H1 (cell line): ENCODE measurements at regions not wholly inside any gene's neighbourhood (a gene's known extent, or its start where the extent isn't known, plus 50 kb on each side); places are given as distances from the start of the nearest gene placed in this dataset.

Experiments
- CEBPB ChIP-seq: IDR thresholded peaks from 2 replicates; pipeline ENCODE4 v1.6.1; 2012; ENCODE audit warnings: low read depth, low read length
- CREB1 ChIP-seq: IDR thresholded peaks from 2 replicates; pipeline ENCODE4 v1.6.1; 2012; ENCODE audit warnings: inconsistent platforms
- E2F6 ChIP-seq: IDR thresholded peaks from 2 replicates; pipeline ENCODE4 v1.6.1; 2012; ENCODE audit warnings: inconsistent platforms
- EZH2 ChIP-seq: fragments of 200-600 bp; sonication (generic); IDR thresholded peaks from 2 replicates; pipeline ENCODE4 v1.7.1; 2012; ENCODE audit warnings: low read depth, mild to moderate bottlenecking, moderate library complexity, low read length, inconsistent platforms; ENCODE audit not compliant: severe bottlenecking
- GABPA ChIP-seq: IDR thresholded peaks from 2 replicates; pipeline ENCODE4 v1.6.1; 2011; ENCODE audit warnings: mild to moderate bottlenecking, low read length, moderate library complexity, borderline replicate concordance; ENCODE audit not compliant: insufficient read depth
- POLR2A ChIP-seq, 2 experiments: IDR thresholded peaks; 1 replicate in 1 of 2; 2 replicates in 1 of 2; pipeline ENCODE4 v1.6.1; 2011; ENCODE audit warnings: low read depth in 2 of 2, low read length in 2 of 2, mild to moderate bottlenecking in 2 of 2; ENCODE audit errors: control extremely low read depth in 1 of 2
- POLR2AphosphoS5 ChIP-seq: IDR thresholded peaks from 2 replicates; pipeline ENCODE4 v1.6.1; 2011; ENCODE audit warnings: low read depth, low read length
- RAD21 ChIP-seq, 2 experiments: IDR thresholded peaks in 1 of 2; conservative IDR thresholded peaks in 1 of 2; 2 replicates each; pipeline ENCODE4 v1.6.1; 2011; ENCODE audit warnings: low read depth in 2 of 2, low read length in 2 of 2, improper control_type of control experiment in 1 of 2, inconsistent platforms in 1 of 2, mild to moderate bottlenecking in 1 of 2, moderate library complexity in 1 of 2
- RXRA ChIP-seq: IDR thresholded peaks from 2 replicates; pipeline ENCODE4 v1.6.1; 2011; ENCODE audit warnings: low read depth, mild to moderate bottlenecking, low read length, moderate library complexity; ENCODE audit not compliant: insufficient read depth
- YY1 ChIP-seq: IDR thresholded peaks from 2 replicates; pipeline ENCODE4 v1.6.1; 2011; ENCODE audit warnings: low read depth, mild to moderate bottlenecking, low read length
- TF ChIP-seq, protein P1 (sequence below), 3 experiments: IDR thresholded peaks; 1 replicate in 2 of 3; 2 replicates in 1 of 3; pipeline versions ENCODE4 v1.5.1 to v1.6.1; 2011; ENCODE audit warnings: low read length in 3 of 3, mild to moderate bottlenecking in 3 of 3, inconsistent platforms in 2 of 3, low read depth in 1 of 3, moderate library complexity in 1 of 3; ENCODE audit not compliant: insufficient read depth in 1 of 3; ENCODE audit errors: control extremely low read depth in 1 of 3

GRCh38 chr12:97050509-97050908, 143.5 kb downstream of the NEDD1 start:
- TF ChIP-seq CREB1: no peak
- TF ChIP-seq, protein P1, sequence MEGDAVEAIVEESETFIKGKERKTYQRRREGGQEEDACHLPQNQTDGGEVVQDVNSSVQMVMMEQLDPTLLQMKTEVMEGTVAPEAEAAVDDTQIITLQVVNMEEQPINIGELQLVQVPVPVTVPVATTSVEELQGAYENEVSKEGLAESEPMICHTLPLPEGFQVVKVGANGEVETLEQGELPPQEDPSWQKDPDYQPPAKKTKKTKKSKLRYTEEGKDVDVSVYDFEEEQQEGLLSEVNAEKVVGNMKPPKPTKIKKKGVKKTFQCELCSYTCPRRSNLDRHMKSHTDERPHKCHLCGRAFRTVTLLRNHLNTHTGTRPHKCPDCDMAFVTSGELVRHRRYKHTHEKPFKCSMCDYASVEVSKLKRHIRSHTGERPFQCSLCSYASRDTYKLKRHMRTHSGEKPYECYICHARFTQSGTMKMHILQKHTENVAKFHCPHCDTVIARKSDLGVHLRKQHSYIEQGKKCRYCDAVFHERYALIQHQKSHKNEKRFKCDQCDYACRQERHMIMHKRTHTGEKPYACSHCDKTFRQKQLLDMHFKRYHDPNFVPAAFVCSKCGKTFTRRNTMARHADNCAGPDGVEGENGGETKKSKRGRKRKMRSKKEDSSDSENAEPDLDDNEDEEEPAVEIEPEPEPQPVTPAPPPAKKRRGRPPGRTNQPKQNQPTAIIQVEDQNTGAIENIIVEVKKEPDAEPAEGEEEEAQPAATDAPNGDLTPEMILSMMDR (IDR thresholded peaks at IDR 0.05; ENCODE audit: control extremely low read depth in 1 of 3, insufficient read depth in 1 of 3, low read depth in 1 of 3, low read length in 3 of 3): no peak
- no peak for TF ChIP-seq POLR2AphosphoS5
- no peak for TF ChIP-seq YY1
- no peak for TF ChIP-seq EZH2
- no peak for TF ChIP-seq RAD21 (IDR thresholded peaks at IDR 0.05 in 1 of 2, conservative IDR thresholded peaks at IDR 0.05 in 1 of 2; ENCODE audit: low read depth in 2 of 2, low read length in 2 of 2)
- TF ChIP-seq POLR2A (IDR thresholded peaks at IDR 0.05; ENCODE audit: control extremely low read depth in 1 of 2, low read depth in 2 of 2, low read length in 2 of 2): no peak
- TF ChIP-seq RXRA: no peak
- no peak for TF ChIP-seq GABPA
- TF ChIP-seq CEBPB: no peak
- TF ChIP-seq E2F6: no peak
